Ectodermal cell (in vitro differentiated cells): ENCODE measurements at regions not wholly inside any gene's neighbourhood (a gene's known extent, or its start where the extent isn't known, plus 50 kb on each side); places are given as distances from the start of the nearest gene placed in this dataset.
"Not testable (repeated sequence)": the region's sequence is repeated elsewhere in the genome, so short reads cannot be mapped to it uniquely, and the experiment has no call there.

Experiments
- H3K27ac ChIP-seq: 2 replicates; pipeline ENCODE4 v1.7.0; 2013; ENCODE audit warnings: mild to moderate bottlenecking, low read depth, low read length; ENCODE audit not compliant: insufficient read depth, poor library complexity, severe bottlenecking
- H3K27me3 ChIP-seq: 2 replicates; pipeline ENCODE4 v1.7.0; 2013; ENCODE audit warnings: mild to moderate bottlenecking, low read length; ENCODE audit not compliant: insufficient read depth, control insufficient read depth, poor library complexity, severe bottlenecking
- H3K36me3 ChIP-seq: one replicate; pipeline ENCODE4 v1.7.0; 2013; ENCODE audit warnings: low read length; ENCODE audit not compliant: control insufficient read depth, insufficient read depth
- H3K4me1 ChIP-seq: one replicate; pipeline ENCODE4 v1.7.0; 2013; ENCODE audit warnings: low read length; ENCODE audit not compliant: control insufficient read depth, insufficient read depth
- H3K4me3 ChIP-seq: 2 replicates; pipeline ENCODE4 v1.7.0; 2013; ENCODE audit warnings: low read depth, low read length, control low read depth; ENCODE audit not compliant: insufficient read depth
- H3K9me3 ChIP-seq: 2 replicates; pipeline ENCODE4 v1.7.0; 2013; ENCODE audit warnings: mild to moderate bottlenecking, low read length, moderate library complexity; ENCODE audit not compliant: control insufficient read depth
- WGBS, 2 experiments: methylation state at CpG; one replicate each; pipeline ENCODE4 v1.1.7; 2013; ENCODE audit warnings: missing lambda C conversion rate in 2 of 2; 5-methylcytosine and 5-hydroxymethylcytosine counted together

DNA sequence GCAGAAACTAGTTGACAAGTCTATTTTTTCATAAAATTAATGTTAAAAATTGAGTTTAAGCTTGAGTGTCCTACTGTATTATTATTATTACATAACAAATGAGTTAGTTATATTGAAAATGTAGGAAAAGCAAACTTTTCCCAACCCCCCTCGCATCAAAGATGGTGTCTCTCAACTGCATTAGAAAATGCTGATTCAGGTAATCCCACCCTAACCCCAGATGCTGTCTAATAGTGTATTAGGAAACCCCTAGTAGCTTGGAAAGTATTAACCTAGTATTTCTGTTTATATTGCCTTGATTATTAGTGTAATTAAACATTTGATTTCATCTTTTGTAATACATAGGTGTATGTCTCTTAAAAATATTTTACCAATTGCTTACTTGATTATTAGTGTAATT lies 1120.3 kb downstream of the MRPL39 start:
- no CpG with 5 or more reads among the region's 1 CpG for WGBS, 2 experiments
- no peaks in the 10 kb centered on the region for H3K4me1 ChIP-seq
- no peaks in the 10 kb centered on the region for H3K36me3 ChIP-seq
- H3K9me3 ChIP-seq, result no peaks in the 10 kb centered on the region
- no peak overlapping the region for H3K4me3 ChIP-seq
- H3K27ac ChIP-seq, result no peak overlapping the region
- H3K27me3 ChIP-seq, result no peaks in the 10 kb centered on the region

DNA sequence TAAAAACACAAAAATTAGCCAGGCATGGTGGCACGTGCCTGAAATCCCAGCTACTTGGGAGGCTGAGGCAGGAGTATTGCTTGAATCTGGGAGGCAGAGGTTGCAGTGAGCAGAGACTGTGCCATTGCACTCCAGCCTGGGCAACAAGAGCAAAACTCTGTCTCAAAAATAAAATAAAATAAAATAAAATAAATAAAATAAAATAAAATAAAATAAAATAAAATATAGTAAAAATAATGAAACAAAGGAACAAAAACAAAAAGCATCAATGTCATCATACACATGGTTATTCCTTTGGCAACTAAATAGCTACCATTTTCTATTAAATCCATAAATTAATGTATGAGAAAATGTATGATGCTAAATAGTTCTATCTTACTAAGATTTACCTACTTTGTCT lies 1123.9 kb downstream of the MRPL39 start:
- not testable (repeated sequence) for H3K27ac ChIP-seq, H3K27me3 ChIP-seq, H3K9me3 ChIP-seq, H3K4me1 ChIP-seq, H3K4me3 ChIP-seq, H3K36me3 ChIP-seq
- 88 to 94% methylated on average over 1 of the region's 1 CpG for WGBS, 2 experiments

DNA sequence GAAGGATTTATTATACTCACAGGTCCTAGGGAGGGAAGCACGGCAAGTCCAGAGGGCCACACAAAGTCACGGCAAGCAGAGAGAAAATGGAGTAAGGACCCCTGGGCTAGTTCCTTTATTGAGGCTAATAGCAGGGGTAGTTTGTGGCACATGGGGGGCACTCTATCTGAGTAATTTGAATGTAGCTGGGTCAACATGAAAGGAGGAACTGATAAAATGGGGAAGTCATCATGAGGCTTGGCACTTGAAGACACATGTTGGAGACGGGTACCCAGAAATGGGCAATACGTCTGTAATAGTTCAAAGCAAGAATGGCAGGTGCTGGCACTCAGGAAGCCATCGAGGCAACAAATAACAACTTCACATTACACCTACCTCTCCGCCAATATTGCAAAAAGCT lies 1136.4 kb downstream of the MRPL39 start:
- WGBS, 2 experiments, result 90 to 91% methylated on average over 6 of the region's 6 CpGs
- no peaks in the 10 kb centered on the region for H3K36me3 ChIP-seq
- no peak overlapping the region for H3K27ac ChIP-seq
- H3K27me3 ChIP-seq, result no peaks in the 10 kb centered on the region
- H3K4me1 ChIP-seq, result no peaks in the 10 kb centered on the region
- H3K9me3 ChIP-seq, result no peaks in the 10 kb centered on the region
- H3K4me3 ChIP-seq, result no peak overlapping the region

DNA sequence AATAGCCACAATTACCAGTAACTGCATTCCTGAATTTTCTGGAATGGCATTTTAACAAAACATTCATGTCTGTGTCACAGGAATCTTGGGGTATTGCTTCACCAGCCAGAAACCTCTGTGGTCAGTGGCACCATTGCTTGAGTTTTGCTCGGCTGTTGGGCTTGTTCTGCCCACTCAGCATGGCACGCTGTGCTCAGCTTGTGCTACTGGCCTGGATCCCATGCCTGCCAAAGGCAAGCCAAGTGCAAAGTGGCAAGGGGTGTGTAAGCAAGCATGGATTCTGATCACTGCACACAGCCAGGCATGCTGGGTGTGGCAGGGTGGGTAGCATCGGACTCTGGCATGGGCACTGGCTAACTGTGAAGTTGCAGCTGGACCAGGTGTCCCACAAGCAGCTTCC lies 1150.9 kb downstream of the MRPL39 start:
- Histone ChIP-seq H3K4me3 (no peak overlapping the region), H3K9me3 (no peaks in the 10 kb centered on the region), H3K4me1 (no peaks in the 10 kb centered on the region), H3K36me3 (no peaks in the 10 kb centered on the region), H3K27ac (no peak overlapping the region), H3K27me3 (no peaks in the 10 kb centered on the region)
- WGBS, 2 experiments, result 90 to 91% methylated on average over 3 of the region's 3 CpGs

DNA sequence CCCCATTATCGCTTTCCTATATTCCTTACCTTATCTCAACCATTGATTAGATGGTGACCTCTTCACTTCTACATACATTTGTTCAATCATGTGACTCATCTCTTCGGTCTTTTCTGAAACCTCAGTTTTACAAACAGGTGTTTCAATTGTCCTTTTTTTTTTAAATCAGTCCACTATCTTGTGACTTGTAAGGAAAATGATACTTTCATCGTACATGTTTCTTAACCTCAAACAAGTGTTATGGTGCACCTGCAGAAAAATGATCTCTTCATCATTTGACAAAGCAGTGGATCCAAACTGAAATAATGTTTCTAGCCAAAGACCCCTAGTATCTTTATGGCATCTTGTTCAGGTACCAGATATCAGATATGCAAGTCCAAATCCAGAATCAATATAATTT lies 1157.2 kb downstream of the MRPL39 start:
- no peak overlapping the region for H3K4me3 ChIP-seq
- H3K4me1 ChIP-seq, result no peaks in the 10 kb centered on the region
- 91% methylated on average over 3 of the region's 3 CpGs for WGBS, 2 experiments
- H3K9me3 ChIP-seq, result no peaks in the 10 kb centered on the region
- no peak overlapping the region for H3K27ac ChIP-seq
- no peaks in the 10 kb centered on the region for H3K36me3 ChIP-seq
- no peaks in the 10 kb centered on the region for H3K27me3 ChIP-seq

DNA sequence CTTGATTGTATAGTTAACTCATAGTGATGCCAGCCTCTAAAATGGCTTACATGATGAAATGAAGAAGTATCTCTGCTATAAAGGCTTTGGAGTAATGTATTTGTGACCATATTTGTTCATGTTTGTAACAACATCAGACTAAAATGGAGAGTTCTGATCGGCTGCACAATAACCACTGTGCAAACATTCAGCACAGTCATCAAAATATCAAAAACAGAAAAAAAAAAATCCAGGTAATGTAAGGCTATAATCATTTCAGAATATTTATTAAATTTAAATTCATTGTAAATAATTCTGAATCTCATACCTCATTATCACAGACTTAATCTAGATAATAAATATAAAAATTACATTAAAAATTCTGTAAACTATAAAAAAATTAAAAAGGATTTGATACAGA lies 1161.8 kb downstream of the MRPL39 start:
- WGBS, 2 experiments, result no CpG with 5 or more reads among the region's 1 CpG
- Histone ChIP-seq H3K36me3 (no peaks in the 10 kb centered on the region), H3K4me1 (no peaks in the 10 kb centered on the region), H3K4me3 (no peak overlapping the region), H3K27me3 (no peaks in the 10 kb centered on the region), H3K9me3 (no peaks in the 10 kb centered on the region), H3K27ac (no peak overlapping the region)

DNA sequence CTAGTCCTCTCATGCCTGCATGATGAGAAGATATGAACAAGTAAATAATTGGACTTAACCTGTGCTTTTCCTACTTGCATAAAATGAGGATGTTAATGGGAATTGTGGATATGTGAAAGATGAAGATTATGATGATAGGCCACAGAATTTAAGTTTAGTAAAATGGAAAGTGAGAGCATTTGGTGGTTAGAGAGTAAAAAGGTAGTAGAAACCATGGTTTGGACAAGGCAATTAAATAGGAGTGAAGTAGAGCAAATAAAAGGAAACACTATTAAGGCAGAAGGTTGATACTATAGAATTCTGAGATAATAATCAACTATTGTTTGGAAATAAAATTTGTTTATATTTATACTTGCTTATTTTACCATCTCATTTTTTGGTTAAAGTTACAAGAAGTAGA lies 1162.5 kb downstream of the MRPL39 start:
- no peaks in the 10 kb centered on the region for H3K9me3 ChIP-seq
- H3K4me3 ChIP-seq, result no peak overlapping the region
- H3K27me3 ChIP-seq, result no peaks in the 10 kb centered on the region
- H3K36me3 ChIP-seq, result no peaks in the 10 kb centered on the region
- H3K4me1 ChIP-seq, result no peaks in the 10 kb centered on the region
- no peak overlapping the region for H3K27ac ChIP-seq

DNA sequence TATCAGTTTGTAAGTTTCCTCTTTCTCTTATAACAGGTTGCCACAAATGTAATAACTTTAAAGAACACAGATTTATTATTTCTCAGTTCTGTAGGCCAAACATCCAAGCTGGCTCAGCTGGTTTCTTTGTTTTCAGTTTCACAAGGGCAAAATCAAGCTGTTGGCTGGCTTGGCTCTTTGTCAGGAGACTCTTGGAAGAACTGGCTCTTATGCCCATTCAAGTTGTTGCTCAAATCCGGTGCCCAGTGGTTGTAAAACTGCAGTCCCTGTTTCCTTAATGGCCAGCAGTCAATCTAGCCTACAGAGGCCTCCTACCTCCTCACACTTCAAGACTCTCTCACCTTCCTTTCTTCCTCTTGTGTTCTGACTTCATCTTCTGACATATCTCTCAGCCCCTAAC lies 1171.0 kb downstream of the MRPL39 start:
- WGBS, 2 experiments, result 80 to 82% methylated on average over 1 of the region's 1 CpG

DNA sequence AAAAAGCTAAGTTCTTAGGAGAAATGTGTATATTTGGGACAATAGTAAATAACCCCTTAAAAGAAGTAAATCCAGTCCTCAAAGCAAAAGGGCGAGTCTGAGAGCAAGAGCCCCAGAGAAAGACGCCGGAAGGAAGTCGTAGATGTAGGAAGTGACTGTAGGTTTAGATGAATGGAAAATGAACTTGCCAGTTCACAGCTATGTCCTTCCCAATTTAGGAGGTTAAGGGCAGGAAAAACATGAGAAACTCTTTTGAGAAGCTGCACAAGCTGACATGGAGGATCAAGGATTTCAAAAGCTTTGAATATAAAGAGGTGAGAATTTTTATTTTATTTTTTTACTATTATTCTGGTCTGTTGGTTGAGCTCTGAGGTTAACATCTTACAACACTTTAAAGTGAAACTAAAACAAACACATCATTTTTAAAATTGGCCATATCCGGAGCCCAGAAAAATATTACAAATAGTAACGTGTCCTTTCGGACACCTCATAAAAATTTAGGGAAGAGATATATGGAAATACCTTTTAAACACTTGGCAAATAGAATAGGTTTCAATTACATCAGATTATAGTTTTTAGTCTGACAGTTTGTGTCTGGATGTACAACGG lies 1178.6 kb downstream of the MRPL39 start:
- no peaks in the 10 kb centered on the region for H3K4me1 ChIP-seq
- no peaks in the 10 kb centered on the region for H3K9me3 ChIP-seq
- H3K27me3 ChIP-seq, result no peaks in the 10 kb centered on the region
- 89 to 92% methylated on average over 6 to 8 of the region's 8 CpGs for WGBS, 2 experiments
- no peak overlapping the region for H3K4me3 ChIP-seq
- no peaks in the 10 kb centered on the region for H3K36me3 ChIP-seq
- no peak overlapping the region for H3K27ac ChIP-seq

More for the DNA sequence above, 1171.0 kb downstream of the MRPL39 start:
- H3K4me3 ChIP-seq, result no peak overlapping the region
- no peaks in the 10 kb centered on the region for H3K4me1 ChIP-seq
- H3K9me3 ChIP-seq, result no peaks in the 10 kb centered on the region
- H3K27ac ChIP-seq, result no peak overlapping the region
- H3K36me3 ChIP-seq, result no peaks in the 10 kb centered on the region
- H3K27me3 ChIP-seq, result no peaks in the 10 kb centered on the region

DNA sequence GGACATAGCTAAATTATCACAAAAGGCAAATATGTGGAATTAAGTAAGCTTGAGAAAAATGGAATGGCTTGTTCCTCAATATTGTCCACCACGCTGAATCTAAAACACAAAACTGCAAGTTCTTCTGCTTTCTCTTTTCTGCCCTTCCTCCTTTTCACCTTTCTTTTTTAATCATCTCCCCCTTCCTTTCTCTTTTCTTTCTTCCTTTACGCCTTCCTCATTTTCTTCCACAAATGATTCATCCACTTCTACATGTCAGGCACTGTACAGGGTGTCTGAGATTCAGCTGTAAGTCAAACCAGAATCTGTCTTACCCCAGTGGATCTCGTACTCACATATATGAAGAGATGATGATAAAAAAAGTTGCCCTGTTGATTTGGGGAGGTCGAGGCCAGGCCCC lies 1182.5 kb downstream of the MRPL39 start:
- Histone ChIP-seq H3K27ac (no peak overlapping the region), H3K4me3 (no peak overlapping the region), H3K36me3 (no peaks in the 10 kb centered on the region), H3K9me3 (no peaks in the 10 kb centered on the region), H3K27me3 (no peaks in the 10 kb centered on the region), H3K4me1 (no peaks in the 10 kb centered on the region)
- 80 to 94% methylated on average over 4 of the region's 4 CpGs for WGBS, 2 experiments

DNA sequence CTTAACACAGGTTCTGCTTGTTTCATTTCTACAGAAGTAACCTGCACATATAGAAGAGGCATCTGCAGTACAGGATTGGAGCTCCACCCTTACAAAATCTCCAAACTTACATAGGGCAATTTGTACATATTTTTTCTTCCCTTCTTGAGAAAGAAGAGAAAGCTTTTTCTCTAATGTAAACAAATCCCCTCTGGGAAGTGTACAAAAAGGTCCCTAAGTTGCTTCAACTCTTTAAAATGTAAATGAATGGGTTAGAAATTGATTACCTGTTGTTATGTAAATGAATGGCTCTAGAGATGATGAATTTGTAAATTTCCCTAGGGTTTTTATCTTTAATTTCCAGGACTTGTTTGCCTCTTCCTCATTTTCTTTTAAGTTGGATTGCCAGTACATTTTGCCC lies 1183.7 kb downstream of the MRPL39 start:
- Histone ChIP-seq H3K9me3 (peaks cover 4% of the 10 kb centered on the region), H3K36me3 (no peaks in the 10 kb centered on the region), H3K27me3 (no peaks in the 10 kb centered on the region), H3K4me1 (no peaks in the 10 kb centered on the region), H3K4me3 (no peak overlapping the region), H3K27ac (no peak overlapping the region)
